IPS DF 6.9 (cell line): ENCODE measurements at regions not wholly inside any gene's neighbourhood (a gene's known extent, or its start where the extent isn't known, plus 50 kb on each side); places are given as distances from the start of the nearest gene placed in this dataset.
"Not testable (repeated sequence)": the region's sequence is repeated elsewhere in the genome, so short reads cannot be mapped to it uniquely, and the experiment has no call there.

ENCODE experiments used
- DNase-seq: peaks from one replicate; pipeline ENCODE4 v3.0.0-alpha.2; 2013; ENCODE audit warnings: low read depth, low spot score
- H3K27ac ChIP-seq: one replicate; pipeline ENCODE4 v1.5.1; 2013; ENCODE audit warnings: low read length, control low read depth
- H3K27me3 ChIP-seq: 2 replicates; pipeline ENCODE4 v1.6.1; 2013; ENCODE audit warnings: mild to moderate bottlenecking, low read length; ENCODE audit not compliant: control insufficient read depth, insufficient read depth
- H3K36me3 ChIP-seq: 2 replicates; pipeline ENCODE4 v1.6.1; 2013; ENCODE audit warnings: low read length; ENCODE audit not compliant: control insufficient read depth, insufficient read depth
- H3K4me1 ChIP-seq: 2 replicates; pipeline ENCODE4 v1.6.1; 2013; ENCODE audit warnings: low read length; ENCODE audit not compliant: control insufficient read depth, insufficient read depth
- H3K4me3 ChIP-seq: 2 replicates; pipeline ENCODE4 v1.5.1; 2013; ENCODE audit warnings: mild to moderate bottlenecking, low read length
- H3K9me3 ChIP-seq: 2 replicates; pipeline ENCODE4 v1.6.1; 2013; ENCODE audit warnings: low read length, inconsistent platforms; ENCODE audit not compliant: control insufficient read depth, insufficient read depth
- WGBS: extraction: QIAGEN DNeasy Blood & Tissue Kit; methylation state at CpG from one replicate; pipeline ENCODE4 v1.1.7; 2013; ENCODE audit warnings: mixed read lengths, missing lambda C conversion rate; ENCODE audit not compliant: insufficient read length, insufficient coverage; 5-methylcytosine and 5-hydroxymethylcytosine counted together

DNA sequence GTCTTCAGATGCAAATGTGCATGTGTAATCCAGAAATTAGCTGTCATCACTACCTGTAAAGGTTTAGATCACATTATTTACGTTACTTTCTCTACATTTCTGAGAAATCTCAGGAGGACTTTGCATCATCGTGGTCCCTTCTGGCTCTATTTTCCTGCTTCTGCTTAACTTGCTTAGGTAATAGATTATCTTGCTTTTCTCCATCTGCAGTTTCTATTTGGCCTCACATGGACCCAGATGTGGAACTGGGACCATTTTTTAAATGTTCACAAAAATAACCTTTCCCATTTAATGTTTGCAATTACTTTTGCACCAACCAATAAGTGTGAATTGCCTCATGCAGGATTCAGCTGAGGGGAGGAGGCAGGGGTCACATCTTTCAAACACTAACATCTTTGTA is 278.4 kb upstream of the SEMA3C start:
- H3K9me3 ChIP-seq: no peaks in the 10 kb centered on the region
- no peaks in the 10 kb centered on the region for H3K27me3 ChIP-seq
- no peak for DNase-seq
- H3K4me1 ChIP-seq: no peaks in the 10 kb centered on the region
- no peak overlapping the region for H3K27ac ChIP-seq
- WGBS: no CpG with 5 or more reads among the region's 2 CpGs
- no peak overlapping the region for H3K4me3 ChIP-seq
- H3K36me3 ChIP-seq: no peaks in the 10 kb centered on the region

DNA sequence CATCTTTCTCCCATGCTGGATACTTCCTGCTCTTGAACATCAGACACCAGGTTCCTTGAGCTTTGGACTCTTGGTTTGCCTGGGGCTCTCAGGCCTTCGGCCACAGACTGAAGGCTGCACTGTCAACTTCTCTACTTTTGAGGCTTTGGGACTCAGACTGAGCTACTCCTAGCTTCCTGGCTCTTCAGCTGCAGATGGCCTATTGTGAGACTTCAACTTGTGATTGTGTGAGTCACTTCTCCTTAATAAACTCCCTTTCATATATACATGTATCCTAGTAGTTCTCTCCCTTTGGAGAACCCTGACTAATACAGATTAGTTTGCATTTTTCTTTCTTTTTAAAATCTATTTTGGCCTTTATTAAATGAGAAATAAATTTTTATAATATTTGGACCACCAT is 276.2 kb upstream of the SEMA3C start:
- H3K27ac ChIP-seq: no peak overlapping the region
- H3K36me3 ChIP-seq: no peaks in the 10 kb centered on the region
- no peaks in the 10 kb centered on the region for H3K4me1 ChIP-seq
- DNase-seq: no peak
- no peaks in the 10 kb centered on the region for H3K9me3 ChIP-seq
- H3K4me3 ChIP-seq: no peak overlapping the region
- WGBS: no CpG with 5 or more reads among the region's 1 CpG
- H3K27me3 ChIP-seq: no peaks in the 10 kb centered on the region

DNA sequence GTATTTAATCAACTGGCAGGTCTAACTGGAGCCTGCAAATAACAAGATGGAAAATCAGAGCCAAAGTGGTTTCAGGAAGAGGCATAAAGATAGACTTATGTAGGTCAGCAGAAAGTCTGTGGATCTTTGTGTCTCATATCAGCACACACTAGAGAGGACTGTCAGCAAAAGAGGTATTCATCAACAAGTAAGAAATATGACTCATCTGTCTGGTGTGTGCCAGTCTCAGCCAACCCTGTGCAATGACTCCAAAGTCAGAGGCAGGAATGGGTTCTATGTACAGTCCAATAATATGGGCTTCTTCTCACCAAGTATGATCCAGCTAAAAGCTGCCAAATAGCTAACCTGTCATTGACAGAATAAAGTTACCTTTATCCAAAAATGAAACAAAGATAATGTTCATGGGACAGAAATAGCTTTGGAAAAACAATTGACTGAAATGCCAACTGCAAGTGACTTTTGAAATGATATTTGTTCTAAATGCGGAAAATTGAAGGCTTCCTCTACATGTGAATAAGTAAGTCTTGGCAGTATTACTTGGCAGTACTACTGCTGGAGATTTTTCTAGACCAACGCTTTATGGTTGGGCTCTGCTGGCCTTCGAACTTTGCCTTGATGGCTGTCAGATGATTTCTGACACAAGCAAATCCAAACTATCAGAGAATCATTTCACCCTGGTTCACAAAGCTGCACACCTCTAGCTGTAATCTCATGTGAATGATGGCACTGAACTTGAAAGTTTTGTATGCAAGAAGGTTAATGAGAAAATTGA is 272.3 kb upstream of the SEMA3C start:
- no peak overlapping the region for H3K27ac ChIP-seq
- H3K9me3 ChIP-seq: no peaks in the 10 kb centered on the region
- no CpG with 5 or more reads among the region's 3 CpGs for WGBS
- DNase-seq: no peak
- H3K4me3 ChIP-seq: no peak overlapping the region
- H3K36me3 ChIP-seq: no peaks in the 10 kb centered on the region
- H3K4me1 ChIP-seq: no peaks in the 10 kb centered on the region
- H3K27me3 ChIP-seq: no peaks in the 10 kb centered on the region

DNA sequence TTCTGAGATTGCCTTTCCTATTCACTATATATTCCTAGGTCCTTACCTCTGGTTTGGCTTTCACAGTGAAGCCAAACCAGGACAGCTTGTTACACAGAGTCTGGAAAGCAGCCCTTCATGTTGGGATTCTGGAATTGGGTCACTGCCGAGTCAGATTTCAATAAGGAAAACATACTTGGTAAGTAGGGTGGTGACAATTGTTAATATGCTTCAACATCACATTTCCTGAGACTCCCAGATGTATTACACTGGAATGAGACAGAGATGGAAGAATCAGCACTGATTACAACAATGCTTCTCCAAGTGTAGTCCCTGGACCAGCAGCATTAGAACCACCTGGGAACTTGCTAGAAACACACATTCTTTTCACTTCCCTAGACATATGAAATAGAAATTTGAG is 268.9 kb upstream of the SEMA3C start:
- Histone ChIP-seq H3K4me1 (no peaks in the 10 kb centered on the region), H3K4me3 (no peak overlapping the region), H3K27me3 (no peaks in the 10 kb centered on the region), H3K27ac (no peak overlapping the region), H3K9me3 (no peaks in the 10 kb centered on the region), H3K36me3 (no peaks in the 10 kb centered on the region)
- no CpG with 5 or more reads among the region's 1 CpG for WGBS
- no peak for DNase-seq

DNA sequence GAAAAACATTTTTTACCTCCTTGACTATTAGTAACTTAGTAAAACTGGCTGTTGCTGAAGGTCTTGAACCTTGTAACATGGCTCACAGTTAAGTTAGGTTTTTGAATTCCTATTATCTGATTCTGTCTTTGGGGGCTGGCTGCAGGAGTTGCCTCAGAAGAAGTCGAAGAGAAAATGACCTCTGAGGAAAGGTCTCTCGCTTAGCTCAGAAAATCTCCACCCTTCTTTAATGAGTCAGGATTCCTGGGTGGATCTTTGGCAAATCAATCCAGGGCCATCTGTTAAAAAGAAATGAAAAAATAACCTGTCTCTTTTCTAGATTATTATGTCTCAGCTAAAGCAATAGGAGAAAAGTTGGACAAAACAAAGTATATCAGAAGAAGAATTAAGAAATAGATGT is 267.8 kb upstream of the SEMA3C start:
- H3K27ac ChIP-seq: no peak overlapping the region
- no peaks in the 10 kb centered on the region for H3K27me3 ChIP-seq
- H3K36me3 ChIP-seq: no peaks in the 10 kb centered on the region
- no peaks in the 10 kb centered on the region; the same call in 1 of the 2 replicates for H3K9me3 ChIP-seq
- H3K4me3 ChIP-seq: no peak overlapping the region
- no CpG with 5 or more reads among the region's 2 CpGs for WGBS
- H3K4me1 ChIP-seq: no peaks in the 10 kb centered on the region
- DNase-seq: no peak

DNA sequence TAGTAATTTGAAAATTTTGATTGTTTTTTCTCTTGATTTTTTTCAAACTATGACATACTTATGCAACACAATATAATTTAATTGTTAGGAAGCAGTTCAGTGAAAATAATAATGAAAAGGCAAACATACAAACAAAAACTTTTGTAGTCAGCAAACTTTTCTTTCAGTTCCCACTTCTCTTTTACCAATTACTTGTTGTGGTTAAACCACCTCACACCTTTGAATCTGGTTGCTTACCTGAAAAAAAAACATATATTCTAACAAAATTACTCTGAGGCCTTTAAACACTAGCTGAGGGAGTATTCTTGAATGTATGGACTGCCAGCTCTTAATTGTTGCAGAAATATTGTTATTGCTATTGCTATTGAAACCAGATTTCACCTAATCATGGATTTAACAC is 266.2 kb upstream of the SEMA3C start:
- H3K36me3 ChIP-seq: 0 out of 2 replicates have a peak, but pooled peaks cover 3% of the 10 kb centered on the region

DNA sequence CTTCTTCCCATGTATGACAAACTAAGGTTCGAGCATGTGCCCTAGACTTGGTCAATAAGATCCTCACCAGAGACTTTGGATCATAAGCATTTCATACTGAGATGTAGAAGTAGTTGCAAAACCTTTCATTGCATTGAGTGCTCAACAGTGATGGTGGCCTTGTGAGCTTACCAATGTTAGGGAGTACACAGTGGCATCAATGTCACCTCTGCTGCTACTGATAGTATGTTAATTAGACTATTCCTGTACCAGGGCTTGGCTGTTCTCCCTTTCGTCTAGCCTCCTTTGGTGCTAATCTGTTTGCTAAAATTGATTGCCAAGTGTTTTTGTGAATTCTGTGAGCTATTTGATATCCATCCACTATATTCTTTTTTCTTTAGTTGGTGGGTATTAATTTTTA is 264.5 kb upstream of the SEMA3C start:
- Histone ChIP-seq H3K4me3 (no peak overlapping the region), H3K36me3 (0 out of 2 replicates have a peak, but pooled peaks cover 3% of the 10 kb centered on the region), H3K27me3 (no peaks in the 10 kb centered on the region), H3K27ac (no peak overlapping the region), H3K9me3 (peaks cover 4% of the 10 kb centered on the region), H3K4me1 (no peaks in the 10 kb centered on the region)
- no CpG with 5 or more reads among the region's 2 CpGs for WGBS
- DNase-seq: no peak

More for the DNA sequence above, 266.2 kb upstream of the SEMA3C start:
- DNase-seq: no peak
- no peaks in the 10 kb centered on the region for H3K27me3 ChIP-seq
- no peak overlapping the region for H3K4me3 ChIP-seq
- H3K27ac ChIP-seq: no peak overlapping the region
- H3K9me3 ChIP-seq: peaks cover 4% of the 10 kb centered on the region
- no peaks in the 10 kb centered on the region for H3K4me1 ChIP-seq

DNA sequence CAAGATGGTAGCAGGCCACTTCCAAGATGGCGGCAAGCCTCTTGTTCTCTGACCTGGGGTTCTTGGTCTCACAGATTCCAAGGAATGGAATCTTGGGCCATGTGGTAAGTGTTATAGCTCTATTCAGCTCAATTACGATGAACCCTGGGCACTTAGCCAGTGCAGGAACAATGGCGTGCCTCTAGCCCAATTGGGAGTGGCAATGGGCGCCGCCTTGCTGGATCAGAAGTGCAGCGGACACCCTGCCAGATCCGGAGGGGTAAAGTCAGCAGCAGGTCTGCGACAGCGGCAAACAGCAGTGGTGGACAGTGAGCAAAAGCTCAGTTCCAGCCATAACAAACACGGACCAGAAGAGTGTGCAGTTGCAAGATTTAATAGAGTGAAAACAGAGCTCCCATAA is 263.2 kb upstream of the SEMA3C start:
- H3K27ac ChIP-seq, H3K36me3 ChIP-seq, H3K27me3 ChIP-seq, DNase-seq, H3K4me1 ChIP-seq, H3K9me3 ChIP-seq, H3K4me3 ChIP-seq: not testable (repeated sequence)
- no CpG with 5 or more reads among the region's 10 CpGs for WGBS

DNA sequence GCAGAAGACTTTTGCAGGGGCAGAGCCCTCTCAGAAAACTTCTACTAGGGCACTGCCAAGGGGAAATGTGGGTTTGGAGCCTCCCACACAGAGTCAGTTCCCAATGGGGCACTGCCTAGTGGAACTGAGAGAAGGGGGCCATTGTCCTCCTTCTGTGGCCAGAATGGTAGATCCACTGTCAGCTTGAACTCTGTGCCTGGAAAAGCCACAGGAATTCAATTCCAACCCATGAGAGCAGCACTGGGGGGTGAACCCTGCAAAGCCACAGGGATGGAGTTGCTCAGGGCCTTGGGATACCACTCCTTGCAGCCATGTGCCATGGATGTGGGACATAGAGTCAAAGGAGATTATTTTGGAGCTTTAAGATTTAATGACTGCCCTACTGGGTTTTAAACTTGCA is 262.2 kb upstream of the SEMA3C start:
- DNase-seq: no peak
- H3K9me3 ChIP-seq: peaks cover 4% of the 10 kb centered on the region
- H3K4me3 ChIP-seq: no peak overlapping the region
- H3K27me3 ChIP-seq: no peaks in the 10 kb centered on the region
- H3K36me3 ChIP-seq: 0 out of 2 replicates have a peak, but pooled peaks cover 3% of the 10 kb centered on the region
- no peaks in the 10 kb centered on the region for H3K4me1 ChIP-seq
- no peak overlapping the region for H3K27ac ChIP-seq

DNA sequence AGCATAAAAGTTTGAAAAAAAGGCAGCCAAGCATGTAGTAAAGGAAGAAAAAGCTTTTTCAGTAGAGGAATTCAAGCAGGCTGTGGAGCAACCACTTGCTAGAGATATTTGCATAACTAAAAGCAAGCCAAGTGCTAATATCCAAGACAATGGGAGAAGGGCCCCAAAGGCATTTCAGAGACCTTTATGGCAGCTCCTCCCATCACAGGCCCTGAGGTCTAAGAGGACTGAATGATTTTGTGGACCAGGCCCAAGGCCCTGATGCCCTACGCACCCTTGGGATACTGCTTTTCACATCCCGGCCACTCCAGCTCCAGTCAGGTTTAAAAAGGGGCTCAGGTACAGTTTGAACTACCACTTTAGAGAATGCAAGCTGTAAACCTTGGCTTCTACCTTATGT is 261.7 kb upstream of the SEMA3C start:
- Histone ChIP-seq H3K27me3 (no peaks in the 10 kb centered on the region), H3K27ac (no peak overlapping the region), H3K9me3 (peaks cover 4% of the 10 kb centered on the region), H3K4me3 (no peak overlapping the region), H3K4me1 (no peaks in the 10 kb centered on the region), H3K36me3 (0 out of 2 replicates have a peak, but pooled peaks cover 3% of the 10 kb centered on the region)
- peak; percentile 29 for DNase-seq
- WGBS: no CpG with 5 or more reads among the region's 2 CpGs

DNA sequence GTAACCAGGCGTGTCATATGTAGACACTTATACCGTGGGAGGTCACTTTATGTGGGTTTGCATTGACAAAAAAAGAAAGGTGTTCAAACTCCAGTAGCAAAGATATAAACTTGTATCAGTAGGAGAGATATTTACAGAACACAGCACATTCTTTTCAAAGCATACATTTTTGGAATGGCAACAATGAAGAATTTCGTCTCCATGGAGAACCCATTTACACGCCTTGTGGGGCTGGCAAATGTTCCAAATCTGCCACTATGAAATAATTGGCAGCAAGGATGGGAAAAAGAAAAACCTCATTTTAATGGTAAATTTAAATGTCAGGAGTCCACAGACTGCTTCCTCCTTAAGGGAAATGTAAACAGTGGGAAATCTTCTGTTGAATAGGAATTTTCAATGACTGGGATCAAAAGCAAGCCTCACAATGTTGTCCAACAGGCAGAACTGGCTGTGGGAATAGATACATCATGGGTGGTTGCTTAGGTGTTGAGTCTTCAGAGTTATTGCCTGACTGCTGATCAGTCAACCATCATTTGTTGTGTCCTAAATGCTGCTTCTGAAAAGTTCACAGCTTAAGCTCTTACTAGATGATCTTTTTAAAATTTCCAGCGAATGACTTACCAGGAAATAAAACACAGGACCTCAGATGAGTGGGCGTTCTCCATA is 256.6 kb upstream of the SEMA3C start:
- Histone ChIP-seq H3K36me3 (no peaks in the 10 kb centered on the region), H3K27ac (no peak overlapping the region), H3K4me1 (no peaks in the 10 kb centered on the region), H3K4me3 (no peak overlapping the region), H3K27me3 (no peaks in the 10 kb centered on the region), H3K9me3 (no peaks in the 10 kb centered on the region)
- WGBS: no CpG with 5 or more reads among the region's 6 CpGs
- DNase-seq: no peak
